AG20443 (cell line): ENCODE measurements at regions not wholly inside any gene's neighbourhood (a gene's known extent, or its start where the extent isn't known, plus 50 kb on each side); places are given as distances from the start of the nearest gene placed in this dataset.

ENCODE experiments used
- DNase-seq: peaks from one replicate; pipeline ENCODE4 v3.0.0; 2012; ENCODE audit warnings: low spot score, mixed read lengths

GRCh38 chr5:143693651-143694252 lies 118.2 kb upstream of the HMHB1 start:
- DNase-seq, result no peak

- DNase-seq, result no peak
Observed at GRCh38 chr5:143692342-143692741, 119.6 kb upstream of the HMHB1 start.

GRCh38 chr5:143691945-143692290 lies 120.0 kb upstream of the HMHB1 start:
- DNase-seq, result no peak

- DNase-seq, result no peak
Observed at GRCh38 chr5:143691287-143691944, 120.5 kb upstream of the HMHB1 start.

- no peak for DNase-seq
Observed at GRCh38 chr5:143687604-143688003, 124.4 kb upstream of the HMHB1 start.

GRCh38 chr5:143685246-143685815 lies 126.6 kb upstream of the HMHB1 start:
- no peak for DNase-seq

- DNase-seq, result no peak
Observed at GRCh38 chr5:143683459-143683858, 128.5 kb upstream of the HMHB1 start.

- DNase-seq, result peak; percentile 10
Observed at GRCh38 chr5:143682929-143683386, 129.0 kb upstream of the HMHB1 start.

- DNase-seq, result peak; percentile 41
Observed at GRCh38 chr5:143682246-143682905, 129.6 kb upstream of the HMHB1 start.

- DNase-seq, result no peak
Observed at GRCh38 chr5:143680672-143681259, 131.2 kb upstream of the HMHB1 start.

- peak; percentile 39 for DNase-seq
Observed at GRCh38 chr5:143679777-143680176, 132.2 kb upstream of the HMHB1 start.

- DNase-seq, result no peak
Observed at GRCh38 chr5:143678148-143678905, 133.6 kb upstream of the HMHB1 start.

GRCh38 chr5:143677403-143677802 lies 134.6 kb upstream of the HMHB1 start:
- DNase-seq, result no peak

- DNase-seq, result no peak
Observed at GRCh38 chr5:143676802-143677201, 135.2 kb upstream of the HMHB1 start.

GRCh38 chr5:143674469-143674786 lies 137.5 kb upstream of the HMHB1 start:
- DNase-seq, result peak; percentile 19

GRCh38 chr5:143673676-143674468 lies 138.1 kb upstream of the HMHB1 start:
- peak; percentile 35 for DNase-seq

GRCh38 chr5:143672806-143673205 lies 139.2 kb upstream of the HMHB1 start:
- no peak for DNase-seq

GRCh38 chr5:143671674-143672569 lies 140.0 kb upstream of the HMHB1 start:
- no peak for DNase-seq

GRCh38 chr5:143671021-143671420 lies 140.9 kb upstream of the HMHB1 start:
- DNase-seq, result no peak

GRCh38 chr5:143665866-143666265 lies 146.1 kb upstream of the HMHB1 start:
- DNase-seq, result no peak
